ENCODE measurements at regions not wholly inside any gene's neighbourhood (a gene's known extent, or its start where the extent isn't known, plus 50 kb on each side); places are given as distances from the start of the nearest gene placed in this dataset.

- TF ChIP-seq, protein P1, sequence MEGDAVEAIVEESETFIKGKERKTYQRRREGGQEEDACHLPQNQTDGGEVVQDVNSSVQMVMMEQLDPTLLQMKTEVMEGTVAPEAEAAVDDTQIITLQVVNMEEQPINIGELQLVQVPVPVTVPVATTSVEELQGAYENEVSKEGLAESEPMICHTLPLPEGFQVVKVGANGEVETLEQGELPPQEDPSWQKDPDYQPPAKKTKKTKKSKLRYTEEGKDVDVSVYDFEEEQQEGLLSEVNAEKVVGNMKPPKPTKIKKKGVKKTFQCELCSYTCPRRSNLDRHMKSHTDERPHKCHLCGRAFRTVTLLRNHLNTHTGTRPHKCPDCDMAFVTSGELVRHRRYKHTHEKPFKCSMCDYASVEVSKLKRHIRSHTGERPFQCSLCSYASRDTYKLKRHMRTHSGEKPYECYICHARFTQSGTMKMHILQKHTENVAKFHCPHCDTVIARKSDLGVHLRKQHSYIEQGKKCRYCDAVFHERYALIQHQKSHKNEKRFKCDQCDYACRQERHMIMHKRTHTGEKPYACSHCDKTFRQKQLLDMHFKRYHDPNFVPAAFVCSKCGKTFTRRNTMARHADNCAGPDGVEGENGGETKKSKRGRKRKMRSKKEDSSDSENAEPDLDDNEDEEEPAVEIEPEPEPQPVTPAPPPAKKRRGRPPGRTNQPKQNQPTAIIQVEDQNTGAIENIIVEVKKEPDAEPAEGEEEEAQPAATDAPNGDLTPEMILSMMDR (IDR thresholded peaks at IDR 0.05), result no peak
- TF ChIP-seq POLR2A (IDR thresholded peaks at IDR 0.05), result no peak
- TF ChIP-seq POLR2AphosphoS5 (IDR thresholded peaks at IDR 0.05), result no peak
These were observed 1241.5 kb downstream of the ROBO2 start for GRCh38 chr3:78281381-78281780.

All from transverse colon (tissue), 4 donors.